ENCODE measurements at regions not wholly inside any gene's neighbourhood (a gene's known extent, or its start where the extent isn't known, plus 50 kb on each side); places are given as distances from the start of the nearest gene placed in this dataset.
"Not testable (repeated sequence)": the region's sequence is repeated elsewhere in the genome, so short reads cannot be mapped to it uniquely, and the experiment has no call there.

DNA sequence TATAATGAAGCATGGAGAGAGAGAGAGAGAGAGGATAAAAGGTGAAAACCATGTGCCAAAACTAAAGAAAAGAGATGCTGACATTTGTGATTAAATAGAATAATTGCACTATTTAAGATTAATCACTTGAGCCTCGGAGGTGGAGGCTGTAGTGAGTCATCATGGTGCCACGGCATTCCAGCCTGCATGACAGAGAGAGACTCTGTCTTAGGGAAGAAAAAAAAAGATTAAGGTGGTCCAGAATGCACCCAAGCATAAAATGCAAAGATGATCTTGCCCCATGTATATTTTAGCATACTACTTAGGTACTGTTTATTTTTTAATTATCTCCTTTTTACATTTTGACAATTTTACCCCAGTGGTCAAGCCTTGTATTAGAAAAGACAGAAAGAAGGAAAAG is 742.5 kb downstream of the SPATA31A1 start:
- DNase-seq (ENCODE audit: low read depth): peak; percentile 6

DNA sequence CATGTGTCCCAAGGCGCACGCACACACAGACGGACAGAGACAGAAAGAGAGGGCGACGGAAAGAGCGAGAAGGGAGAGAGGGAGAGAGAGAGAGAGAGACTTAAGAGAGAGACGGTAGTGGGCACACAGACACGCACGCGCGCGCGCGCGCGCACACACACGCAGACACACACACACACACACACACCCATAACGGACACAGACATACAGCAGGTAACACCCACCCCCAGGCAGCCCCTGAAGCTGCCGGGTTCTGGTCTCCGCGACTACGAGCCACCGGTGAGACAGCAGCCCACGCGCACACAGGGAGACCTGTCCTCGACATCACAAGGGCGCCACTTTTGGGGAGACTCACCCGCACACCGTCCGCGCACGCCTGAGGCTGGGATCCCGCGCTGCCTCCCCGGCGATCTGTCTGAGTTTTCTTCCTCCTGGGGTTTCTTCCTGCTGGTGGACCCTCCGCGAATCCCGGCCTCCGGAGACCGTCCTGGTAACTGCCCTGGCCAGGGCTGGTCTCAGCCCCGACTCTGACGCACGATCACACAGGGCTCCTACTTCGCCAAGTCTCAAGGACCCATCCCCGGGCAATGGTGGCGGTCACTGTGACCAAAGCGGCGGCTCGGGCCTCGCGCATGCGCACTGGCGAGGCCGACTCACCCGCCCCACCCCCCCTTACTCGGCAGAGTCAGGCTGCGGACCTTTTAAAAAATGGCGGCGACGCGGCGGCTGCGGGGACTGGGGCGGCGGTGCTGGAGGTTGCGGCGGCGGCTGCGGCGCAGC is 750.7 kb downstream of the SPATA31A1 start:
- peak; percentile 8 for DNase-seq (ENCODE audit: low read depth)

DNA sequence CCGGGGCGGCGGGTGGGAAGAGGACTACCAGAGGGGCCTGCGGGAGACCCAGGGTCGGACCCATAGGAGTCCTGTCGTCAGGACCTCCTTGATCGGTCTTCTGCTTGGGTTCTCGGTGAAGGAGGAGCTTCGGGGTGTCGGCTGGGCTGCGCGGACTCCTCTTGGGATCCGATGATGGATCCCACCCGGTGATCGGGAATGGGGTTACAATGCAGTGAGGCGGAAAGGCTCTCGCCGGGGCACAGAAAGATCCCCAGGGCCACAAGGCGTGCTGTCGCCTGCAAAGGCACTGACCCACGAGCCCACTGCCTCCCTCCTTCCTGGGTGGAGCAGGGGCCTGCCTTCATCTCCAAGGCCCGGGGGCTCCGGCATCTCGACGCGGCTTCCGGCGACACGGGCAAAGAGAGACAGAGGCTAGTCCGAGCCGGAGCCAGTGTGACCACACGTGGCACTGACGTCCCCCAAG is 751.3 kb downstream of the SPATA31A1 start:
- DNase-seq (ENCODE audit: low read depth): not testable (repeated sequence)

DNA sequence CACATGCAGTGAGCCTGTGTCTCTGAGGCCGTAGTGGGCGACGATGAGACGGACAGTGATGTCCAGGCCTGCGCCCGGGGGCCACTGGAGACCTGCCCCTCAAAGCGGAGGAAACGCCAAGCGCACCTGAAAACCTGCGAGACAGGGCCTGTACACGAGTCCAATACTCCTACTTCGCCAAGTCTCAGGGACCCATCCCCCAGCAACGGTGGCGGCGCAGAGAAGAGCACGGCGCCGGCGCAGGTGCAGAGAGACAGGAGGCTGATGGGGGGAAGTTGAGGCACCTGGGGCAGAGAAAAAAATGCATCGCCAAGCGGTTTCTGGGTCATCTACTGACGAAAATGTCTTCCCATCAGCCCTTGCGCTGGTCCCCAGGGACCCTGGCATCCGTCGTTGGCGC is 751.8 kb downstream of the SPATA31A1 start:
- DNase-seq (ENCODE audit: low read depth): not testable (repeated sequence)

DNA sequence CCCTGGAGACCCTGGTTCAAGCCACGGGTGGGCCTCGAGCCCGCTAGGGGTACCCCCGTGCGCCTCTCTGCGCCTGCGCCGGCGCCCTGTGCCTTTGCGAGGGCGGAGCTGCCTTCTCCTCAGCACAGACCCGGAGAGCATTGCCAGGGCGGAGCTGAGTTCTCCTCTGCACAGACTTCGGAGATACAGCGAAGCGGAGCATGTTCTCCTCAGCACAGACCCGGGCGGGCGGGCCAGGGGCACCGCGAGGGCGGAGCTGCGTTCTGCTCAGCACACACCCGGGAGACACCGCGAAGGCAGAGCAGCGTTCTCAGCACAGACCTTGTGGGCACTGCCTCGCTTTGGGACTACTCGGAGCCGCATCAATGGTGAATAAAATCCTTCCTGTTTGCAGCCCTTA is 753.0 kb downstream of the SPATA31A1 start:
- DNase-seq (ENCODE audit: low read depth): not testable (repeated sequence)

DNA sequence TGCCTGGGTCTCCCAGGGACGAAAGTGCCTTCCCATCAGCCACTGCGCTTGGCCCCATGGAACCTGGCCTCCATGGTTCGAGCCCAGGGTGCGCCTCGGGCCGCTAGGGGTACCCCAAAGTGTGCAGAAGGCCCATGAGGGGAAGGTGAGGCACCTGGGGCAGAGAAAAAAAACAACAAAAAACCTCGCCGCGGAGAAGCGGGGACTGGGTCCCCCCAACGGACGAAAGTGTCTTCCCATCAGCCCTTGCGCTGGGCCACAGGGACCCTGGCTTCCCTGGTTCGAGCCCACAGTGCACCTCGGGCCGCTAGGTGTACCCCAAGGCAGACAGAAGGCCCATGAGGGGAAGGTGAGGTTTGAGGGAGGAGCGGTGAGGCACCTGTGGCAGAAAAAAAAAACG is 755.3 kb downstream of the SPATA31A1 start:
- not testable (repeated sequence) for DNase-seq (ENCODE audit: low read depth)

DNA sequence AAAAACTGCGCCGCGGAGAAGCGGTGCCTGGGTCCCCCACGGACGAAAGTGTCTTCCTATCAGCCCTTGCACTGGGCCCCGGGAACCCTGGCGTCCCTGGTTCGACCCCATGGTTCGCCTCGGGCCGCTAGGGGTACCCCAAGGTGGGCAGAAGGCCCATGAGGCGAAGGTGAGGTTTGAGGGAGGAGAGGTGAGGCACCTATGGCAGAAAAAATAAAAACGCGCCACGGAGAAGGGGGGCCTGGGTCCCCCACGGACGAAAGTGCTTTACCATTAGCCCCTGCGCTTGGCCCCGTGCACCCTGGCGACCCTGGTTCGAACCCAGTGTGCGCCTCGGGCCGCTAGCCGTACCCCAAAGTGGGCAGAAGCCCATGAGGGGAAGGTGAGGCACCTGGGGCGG is 756.1 kb downstream of the SPATA31A1 start:
- DNase-seq (ENCODE audit: low read depth): not testable (repeated sequence)

DNA sequence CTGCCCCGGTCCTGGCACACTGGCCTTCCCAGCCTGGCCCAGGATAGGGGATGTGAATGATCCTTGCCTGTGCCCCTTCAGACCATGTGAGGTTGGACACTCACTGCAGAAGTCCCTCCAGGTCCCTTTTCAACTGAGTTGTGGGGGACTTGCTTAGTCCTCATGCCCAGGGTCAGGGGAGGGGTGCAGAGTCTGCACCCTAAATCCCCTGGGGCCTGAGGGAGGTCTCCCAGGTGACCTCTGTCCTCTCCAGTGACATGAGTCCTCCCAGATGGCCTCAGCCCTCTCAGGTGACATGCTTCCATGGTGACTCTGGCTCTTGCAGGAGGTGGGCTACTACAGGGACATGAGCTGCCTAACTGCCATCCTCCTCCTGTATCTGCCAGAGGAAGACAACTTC is 775.1 kb downstream of the SPATA31A1 start:
- DNase-seq (ENCODE audit: low read depth): not testable (repeated sequence)

GRCh38 chr9:40169204-40169603 is 813.7 kb downstream of the SPATA31A1 start:
- not testable (repeated sequence) for DNase-seq (ENCODE audit: low read depth)

GRCh38 chr9:40173316-40173715 is 817.8 kb downstream of the SPATA31A1 start:
- DNase-seq (ENCODE audit: low read depth): not testable (repeated sequence)

DNA sequence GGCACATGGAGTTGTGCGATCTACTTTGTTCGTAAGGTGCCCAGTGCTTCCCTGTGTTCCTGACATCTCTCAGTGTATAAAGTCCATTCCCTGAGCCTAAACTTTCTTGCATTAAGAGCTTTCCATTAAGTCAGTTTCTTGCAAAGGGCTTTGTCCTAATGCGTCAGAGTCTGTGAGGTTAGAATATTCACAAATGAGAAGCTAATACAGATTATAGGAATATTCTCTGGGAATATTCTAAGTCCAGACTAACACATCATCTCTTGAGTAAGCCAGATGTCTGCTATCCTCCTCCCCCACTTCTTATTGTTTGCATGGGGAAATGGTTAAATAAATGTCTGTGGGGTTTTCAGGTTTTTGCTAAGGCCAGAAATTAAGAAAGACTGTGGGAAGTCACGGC is 818.6 kb downstream of the SPATA31A1 start:
- not testable (repeated sequence) for DNase-seq (ENCODE audit: low read depth)

DNA sequence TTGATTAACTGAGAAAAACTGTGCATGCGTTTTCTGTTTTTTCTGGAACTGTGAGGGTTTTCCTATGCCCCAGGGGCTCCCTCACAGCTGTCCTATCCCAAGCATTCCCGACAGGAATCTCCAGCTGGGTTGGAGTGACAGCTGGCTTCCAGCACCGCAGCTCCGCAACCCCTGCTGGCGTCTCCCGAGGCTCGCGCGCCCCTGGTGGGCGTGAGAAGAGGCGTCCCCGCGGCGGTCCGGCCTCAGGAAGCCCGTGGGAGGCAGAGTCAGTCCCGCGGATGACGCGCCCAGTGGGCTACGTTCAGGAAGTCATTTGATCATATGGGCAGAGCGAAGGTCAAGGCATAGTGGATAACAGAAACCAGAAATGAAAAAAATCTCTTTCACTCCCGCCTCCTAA is 821.9 kb downstream of the SPATA31A1 start:
- peak; percentile 2 for DNase-seq (ENCODE audit: low read depth)

DNA sequence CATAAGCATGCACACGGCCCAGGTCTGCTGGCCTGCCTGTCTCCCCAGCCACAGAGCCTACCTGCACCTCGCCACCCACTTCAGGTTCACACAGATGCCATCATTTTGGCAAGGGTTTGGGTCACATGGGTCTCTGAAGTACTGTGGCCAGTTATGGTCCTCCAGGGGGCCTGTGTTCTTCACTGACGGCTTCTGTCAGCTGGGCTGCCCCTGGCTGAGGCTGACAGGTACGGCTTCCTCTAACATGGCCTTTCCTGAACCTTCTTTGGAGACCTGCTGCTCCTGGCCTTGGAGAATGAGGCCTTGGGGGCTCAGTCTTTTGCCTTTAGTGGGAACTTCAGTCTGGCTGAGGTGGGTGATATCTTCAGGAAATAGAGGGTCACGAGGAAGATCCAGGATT is 835.9 kb downstream of the SPATA31A1 start:
- not testable (repeated sequence) for DNase-seq (ENCODE audit: low read depth)

GRCh38 chr9:40192162-40192561 is 836.7 kb downstream of the SPATA31A1 start:
- not testable (repeated sequence) for DNase-seq (ENCODE audit: low read depth)

DNA sequence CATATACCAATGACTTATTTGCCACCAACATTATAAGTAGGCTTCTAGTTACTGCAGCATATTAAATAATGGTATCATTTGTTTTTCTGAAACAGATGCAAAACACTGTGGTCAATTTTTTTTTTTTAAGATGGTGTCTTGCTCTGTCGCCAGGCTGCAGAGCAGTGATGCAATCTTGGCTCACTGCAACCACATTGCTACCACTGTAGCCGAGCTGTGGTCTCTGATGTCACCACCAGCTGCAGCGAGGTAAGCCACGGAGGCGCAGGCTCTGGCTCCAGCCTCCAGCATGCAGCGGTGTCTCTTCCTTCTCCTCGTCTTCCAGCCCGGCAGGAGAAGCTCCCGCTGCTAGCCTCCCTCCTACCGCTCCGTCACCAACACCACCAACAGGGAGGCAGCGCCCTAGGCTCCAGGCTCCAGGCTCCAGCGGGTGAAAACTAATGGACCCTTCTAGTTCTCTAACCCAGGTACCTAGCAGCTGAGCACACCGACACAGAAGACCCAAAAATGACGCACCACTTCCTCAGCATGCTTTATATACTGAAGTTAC is 840.8 kb downstream of the SPATA31A1 start:
- peak; percentile 2 for DNase-seq (ENCODE audit: low read depth)

- DNase-seq (ENCODE audit: low read depth): not testable (repeated sequence)
Observed at GRCh38 chr9:40196803-40197202, 841.3 kb downstream of the SPATA31A1 start.

DNA sequence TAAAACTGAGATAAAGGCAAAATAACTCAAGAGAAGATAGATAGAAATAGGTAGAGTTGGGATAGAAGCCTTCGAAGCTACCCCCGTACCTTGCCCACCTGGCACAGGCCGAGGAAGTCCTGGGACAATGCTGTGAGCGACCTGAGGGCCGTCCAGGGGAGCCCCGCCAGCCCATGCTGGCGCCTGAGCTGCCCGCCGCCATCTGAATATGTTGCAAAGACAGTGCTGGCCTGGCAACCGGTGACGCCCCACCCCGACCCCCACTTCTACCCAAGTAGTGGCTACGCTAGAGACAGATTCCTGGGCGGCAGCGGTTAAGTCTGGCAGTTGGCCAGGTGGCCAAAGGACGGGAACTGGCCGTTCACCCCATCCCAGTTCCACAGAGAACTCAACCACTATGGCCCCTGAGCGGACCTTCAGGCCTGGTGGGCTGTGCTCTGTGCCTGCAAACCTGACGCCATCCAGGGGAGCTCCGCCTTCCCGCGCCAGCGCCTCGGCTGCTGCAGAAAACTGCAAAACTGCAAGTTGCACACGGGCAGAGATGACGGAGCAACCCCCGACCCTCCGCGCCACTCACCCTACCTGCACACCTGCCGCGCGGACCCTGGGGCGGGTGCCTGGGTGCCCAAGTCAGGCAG is 866.2 kb downstream of the SPATA31A1 start:
- DNase-seq (ENCODE audit: low read depth): not testable (repeated sequence)

DNA sequence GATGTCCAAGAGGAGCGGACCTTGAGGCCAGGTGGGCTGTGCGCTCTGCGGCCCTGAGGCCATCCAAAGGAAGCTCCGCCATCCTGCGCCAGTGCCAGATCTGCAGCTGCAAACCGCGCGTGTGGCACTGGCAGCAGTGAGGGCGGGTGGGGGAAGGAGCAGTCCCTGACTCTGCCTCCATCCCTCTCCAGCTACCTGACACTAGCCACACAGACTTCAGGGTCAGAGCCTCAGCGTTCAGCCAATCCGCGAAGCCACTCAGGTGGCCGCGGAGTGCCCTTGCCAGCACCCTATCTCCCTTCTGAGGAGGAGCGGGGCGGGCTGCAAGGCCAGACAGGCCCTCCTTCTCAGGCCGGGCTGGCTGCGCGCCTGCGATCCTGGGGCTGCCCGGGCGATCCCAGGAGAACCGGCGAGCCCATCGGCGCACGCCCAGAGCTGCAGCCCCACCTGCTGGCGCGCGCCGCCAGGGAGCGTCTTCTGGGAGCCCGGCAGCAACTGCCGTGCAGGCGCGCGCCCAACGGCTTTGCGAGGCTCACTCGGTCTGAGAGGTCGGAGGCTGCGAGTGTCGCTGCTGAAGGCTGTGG is 867.2 kb downstream of the SPATA31A1 start:
- DNase-seq (ENCODE audit: low read depth): not testable (repeated sequence)

GRCh38 chr9:40223353-40223752 is 867.9 kb downstream of the SPATA31A1 start:
- DNase-seq (ENCODE audit: low read depth): not testable (repeated sequence)

All from myocyte (in vitro differentiated cells).